OCI-LY1 (cell line): ENCODE measurements at regions not wholly inside any gene's neighbourhood (a gene's known extent, or its start where the extent isn't known, plus 50 kb on each side); places are given as distances from the start of the nearest gene placed in this dataset.

Experiments used
- H2AFZ ChIP-seq: fragments of 200-600 bp; sonication (generic), shearing (Covaris generic); 2 replicates; pipeline ENCODE4 v1.6.0; 2014; ENCODE audit warnings: antibody characterized with exemption, mild to moderate bottlenecking, low read length
- H3F3A ChIP-seq: fragments of 200-600 bp; sonication (generic), shearing (Covaris generic); 2 replicates; pipeline ENCODE4 v1.6.0; 2014; ENCODE audit warnings: mild to moderate bottlenecking, antibody characterized with exemption, low read length, moderate library complexity; ENCODE audit not compliant: insufficient read depth
- H3K27ac ChIP-seq: fragments of 200-600 bp; sonication (generic); 2 replicates; pipeline ENCODE4 v1.5.1; 2014; ENCODE audit warnings: low read length, mixed run types, mild to moderate bottlenecking, low read depth; ENCODE audit not compliant: poor library complexity, severe bottlenecking
- H3K27me3 ChIP-seq: fragments of 200-600 bp; sonication (generic); 2 replicates; pipeline ENCODE4 v1.6.0; 2014; ENCODE audit warnings: antibody characterized with exemption, mild to moderate bottlenecking, low read length, moderate library complexity; ENCODE audit not compliant: insufficient read depth
- H3K36me3 ChIP-seq: fragments of 200-600 bp; sonication (generic); 2 replicates; pipeline ENCODE4 v1.6.1; 2014; ENCODE audit warnings: mild to moderate bottlenecking, antibody characterized with exemption, low read length, moderate library complexity, mixed read lengths; ENCODE audit not compliant: insufficient read depth
- H3K4me1 ChIP-seq: fragments of 200-600 bp; sonication (generic); 2 replicates; pipeline ENCODE4 v1.5.1; 2014; ENCODE audit warnings: mild to moderate bottlenecking, low read length, moderate library complexity; ENCODE audit not compliant: insufficient read depth, severe bottlenecking
- H3K4me2 ChIP-seq: fragments of 200-600 bp; sonication (generic), shearing (Covaris generic); 2 replicates; pipeline ENCODE4 v1.6.1; 2014; ENCODE audit warnings: low read length
- H3K4me3 ChIP-seq: fragments of 200-600 bp; sonication (generic); 2 replicates; pipeline ENCODE4 v1.5.1; 2014; ENCODE audit warnings: low read length, low read depth, mild to moderate bottlenecking, mixed read lengths; ENCODE audit not compliant: poor library complexity, severe bottlenecking
- H3K79me2 ChIP-seq: fragments of 200-600 bp; shearing (Covaris generic); 2 replicates; pipeline ENCODE4 v1.6.1; 2016; ENCODE audit warnings: mixed run types, low read length, mixed read lengths; ENCODE audit not compliant: insufficient read depth
- H3K9ac ChIP-seq: fragments of 200-600 bp; sonication (generic), shearing (Covaris generic); 2 replicates; pipeline ENCODE4 v1.6.1; 2014; ENCODE audit warnings: mild to moderate bottlenecking, low read length, mixed read lengths
- H3K9me2 ChIP-seq: fragments of 200-600 bp; sonication (generic), shearing (Covaris generic); 2 replicates; pipeline ENCODE4 v1.6.1; 2014; ENCODE audit warnings: low read depth, mild to moderate bottlenecking, low read length, mixed read lengths
- H3K9me3 ChIP-seq: fragments of 200-600 bp; shearing (Covaris generic); 2 replicates; pipeline ENCODE4 v1.6.1; 2014; ENCODE audit warnings: low read length, mixed read lengths
- H4K20me1 ChIP-seq: fragments of 200-600 bp; sonication (generic), shearing (Covaris generic); 2 replicates; pipeline ENCODE4 v1.6.0; 2016; ENCODE audit warnings: mild to moderate bottlenecking, low read length; ENCODE audit not compliant: insufficient read depth
- CTCF ChIP-seq: fragments of 200-600 bp; sonication (generic), shearing (Covaris generic); IDR thresholded peaks from 2 replicates; pipeline ENCODE4 v1.5.1; 2017; ENCODE audit warnings: mild to moderate bottlenecking, antibody characterized with exemption, low read length, moderate library complexity, mixed read lengths
- EZH2 ChIP-seq: fragments of 200-600 bp; sonication (generic), shearing (Covaris generic); IDR thresholded peaks from 2 replicates; pipeline ENCODE4 v1.8.0; 2017; ENCODE audit warnings: borderline replicate concordance, mixed run types, mild to moderate bottlenecking, antibody characterized with exemption, low read length, moderate library complexity, mixed read lengths

- no peaks in the 10 kb centered on the region for H3K9me3 ChIP-seq
- H4K20me1 ChIP-seq, result no peaks in the 10 kb centered on the region
- no peak overlapping the region for H3K27ac ChIP-seq
- TF ChIP-seq EZH2 (no peak), CTCF (no peak)
- no peaks in the 10 kb centered on the region for H3K9me2 ChIP-seq
- no peaks in the 10 kb centered on the region for H3K79me2 ChIP-seq
- H3K9ac ChIP-seq, result no peak overlapping the region
- H2AFZ ChIP-seq, result no peak overlapping the region
- H3K4me2 ChIP-seq, result no peak overlapping the region
- no peaks in the 10 kb centered on the region for H3K27me3 ChIP-seq
- no peak overlapping the region for H3K4me3 ChIP-seq
- H3F3A ChIP-seq, result no peaks in the 10 kb centered on the region
- H3K4me1 ChIP-seq, result no peaks in the 10 kb centered on the region
- no peaks in the 10 kb centered on the region for H3K36me3 ChIP-seq
These were observed 434.9 kb downstream of the PDGFC start for GRCh38 chr4:156536661-156537060.

DNA sequence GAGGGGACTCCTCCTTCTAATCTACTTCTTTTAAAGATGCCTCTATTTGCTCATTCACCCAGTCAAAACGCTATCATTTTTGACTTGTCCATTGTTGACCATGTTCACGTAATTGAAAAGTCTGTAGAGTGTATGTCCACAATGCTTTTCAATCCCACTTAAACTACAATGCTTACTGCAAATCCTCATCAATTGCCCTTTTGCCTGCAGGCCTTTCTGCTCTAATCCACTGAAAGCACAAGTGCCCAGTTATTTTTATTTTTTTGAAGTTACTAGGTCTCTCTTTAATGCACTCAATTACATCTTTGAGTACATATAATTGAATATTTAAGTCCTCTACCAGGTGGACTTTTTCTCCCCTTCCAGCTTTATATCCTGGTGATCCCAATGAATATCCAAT is 437.4 kb downstream of the PDGFC start:
- H3K36me3 ChIP-seq, result no peaks in the 10 kb centered on the region
- no peak overlapping the region for H3K27ac ChIP-seq
- no peak overlapping the region for H3K9ac ChIP-seq
- H3F3A ChIP-seq, result no peaks in the 10 kb centered on the region
- H3K79me2 ChIP-seq, result no peaks in the 10 kb centered on the region
- H3K4me1 ChIP-seq, result no peaks in the 10 kb centered on the region
- TF ChIP-seq EZH2, result no peak
- H3K9me3 ChIP-seq, result no peaks in the 10 kb centered on the region
- no peaks in the 10 kb centered on the region for H3K27me3 ChIP-seq
- no peak overlapping the region for H3K4me2 ChIP-seq
- no peaks in the 10 kb centered on the region for H4K20me1 ChIP-seq
- H2AFZ ChIP-seq, result no peak overlapping the region
- H3K4me3 ChIP-seq, result no peak overlapping the region
- H3K9me2 ChIP-seq, result no peaks in the 10 kb centered on the region

GRCh38 chr4:156528216-156528615 is 443.4 kb downstream of the PDGFC start:
- Histone ChIP-seq H3K27ac (no peak overlapping the region), H2AFZ (no peak overlapping the region), H3K36me3 (no peaks in the 10 kb centered on the region), H3K9ac (no peak overlapping the region), H3K4me1 (no peaks in the 10 kb centered on the region), H3K79me2 (no peaks in the 10 kb centered on the region), H3K4me3 (no peak overlapping the region), H3F3A (no peaks in the 10 kb centered on the region), H4K20me1 (no peaks in the 10 kb centered on the region), H3K4me2 (no peak overlapping the region), H3K9me2 (no peaks in the 10 kb centered on the region), H3K27me3 (no peaks in the 10 kb centered on the region), H3K9me3 (no peaks in the 10 kb centered on the region)
- TF ChIP-seq EZH2 (no peak), CTCF (no peak)

DNA sequence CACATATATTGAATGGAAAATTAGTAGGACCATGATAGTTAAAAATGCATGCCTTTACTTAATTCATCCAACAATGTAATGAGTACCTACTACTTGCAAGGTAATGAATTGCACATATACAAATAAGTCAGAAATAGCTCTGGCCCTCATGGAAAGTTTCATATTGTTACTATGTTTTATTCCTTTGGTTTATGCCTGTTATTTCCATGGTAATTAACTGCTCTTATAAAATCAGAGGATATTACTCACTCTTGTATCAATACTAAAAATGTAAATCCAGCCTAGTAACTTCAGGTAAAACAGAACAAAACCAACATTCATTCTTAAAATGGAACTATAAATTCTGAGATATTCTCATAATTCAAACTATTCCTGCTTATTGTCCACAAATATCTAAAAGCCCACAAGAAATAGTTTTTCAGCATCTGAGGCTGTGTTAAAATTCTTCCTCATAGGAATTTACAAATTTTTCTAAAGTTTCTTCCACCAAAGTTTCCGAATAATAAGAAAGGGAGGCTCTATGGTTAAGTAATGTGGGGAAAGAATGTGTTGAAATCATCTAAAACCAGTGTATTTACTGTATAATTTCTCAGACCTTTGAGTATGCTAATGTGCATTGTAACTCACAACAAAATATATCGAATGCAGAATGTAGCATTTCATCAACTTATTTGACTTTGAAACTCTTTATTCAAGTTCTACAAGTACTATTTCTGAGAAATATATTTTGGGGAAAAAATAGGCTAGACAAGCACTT is 444.2 kb downstream of the PDGFC start:
- H4K20me1 ChIP-seq, result no peaks in the 10 kb centered on the region
- H3K9me2 ChIP-seq, result no peaks in the 10 kb centered on the region
- no peak overlapping the region for H3K4me3 ChIP-seq
- no peaks in the 10 kb centered on the region for H3K4me1 ChIP-seq
- no peaks in the 10 kb centered on the region for H3K9me3 ChIP-seq
- no peak overlapping the region for H3K27ac ChIP-seq
- H3K9ac ChIP-seq, result no peak overlapping the region
- TF ChIP-seq CTCF (no peak), EZH2 (no peak)
- no peaks in the 10 kb centered on the region for H3K79me2 ChIP-seq
- no peak overlapping the region for H2AFZ ChIP-seq
- no peaks in the 10 kb centered on the region for H3K36me3 ChIP-seq
- H3K27me3 ChIP-seq, result no peaks in the 10 kb centered on the region
- H3F3A ChIP-seq, result no peaks in the 10 kb centered on the region
- no peak overlapping the region for H3K4me2 ChIP-seq
